ENCODE measurements at regions not wholly inside any gene's neighbourhood (a gene's known extent, or its start where the extent isn't known, plus 50 kb on each side); places are given as distances from the start of the nearest gene placed in this dataset.

GRCh38 chr16:73286346-73287267, 238.7 kb upstream of the ZFHX3 start:
- DNase-seq, result no peak

- DNase-seq, result no peak
Observed at GRCh38 chr16:73285436-73286201, 237.7 kb upstream of the ZFHX3 start.

- no peak for DNase-seq
Observed at GRCh38 chr16:73280388-73280787, 232.5 kb upstream of the ZFHX3 start.

GRCh38 chr16:73279451-73279850, 231.5 kb upstream of the ZFHX3 start:
- DNase-seq, result no peak

- DNase-seq, result no peak
Observed at GRCh38 chr16:73277071-73277470, 229.1 kb upstream of the ZFHX3 start.

GRCh38 chr16:73275448-73275847, 227.5 kb upstream of the ZFHX3 start:
- no peak for DNase-seq

- no peak for DNase-seq
Observed at GRCh38 chr16:73275024-73275423, 227.1 kb upstream of the ZFHX3 start.

- no peak for DNase-seq
Observed at GRCh38 chr16:73274140-73274539, 226.2 kb upstream of the ZFHX3 start.

GRCh38 chr16:73268366-73268993, 220.6 kb upstream of the ZFHX3 start:
- no peak for DNase-seq

GRCh38 chr16:73265935-73266334, 218.0 kb upstream of the ZFHX3 start:
- DNase-seq, result no peak

- no peak for DNase-seq
Observed at GRCh38 chr16:73265124-73265837, 217.4 kb upstream of the ZFHX3 start.

GRCh38 chr16:73262931-73263330, 215.0 kb upstream of the ZFHX3 start:
- DNase-seq, result no peak

GRCh38 chr16:73255031-73255430, 207.1 kb upstream of the ZFHX3 start:
- DNase-seq, result no peak

- no peak for DNase-seq
Observed at GRCh38 chr16:73253922-73254480, 206.1 kb upstream of the ZFHX3 start.

GRCh38 chr16:73252446-73252845, 204.5 kb upstream of the ZFHX3 start:
- no peak for DNase-seq

- DNase-seq, result no peak
Observed at GRCh38 chr16:73251608-73252007, 203.7 kb upstream of the ZFHX3 start.

GRCh38 chr16:73248316-73248715, 200.4 kb upstream of the ZFHX3 start:
- no peak for DNase-seq

- DNase-seq, result no peak
Observed at GRCh38 chr16:73240920-73241319, 193.0 kb upstream of the ZFHX3 start.

- no peak for DNase-seq
Observed at GRCh38 chr16:73237601-73238000, 189.7 kb upstream of the ZFHX3 start.

- DNase-seq, result no peak
Observed at GRCh38 chr16:73234496-73234895, 186.6 kb upstream of the ZFHX3 start.

GRCh38 chr16:73233846-73234424, 186.0 kb upstream of the ZFHX3 start:
- no peak for DNase-seq

GRCh38 chr16:73233329-73233765, 185.4 kb upstream of the ZFHX3 start:
- DNase-seq, result no peak
